SK-N-SH (cell line): ENCODE measurements at regions not wholly inside any gene's neighbourhood (a gene's known extent, or its start where the extent isn't known, plus 50 kb on each side); places are given as distances from the start of the nearest gene placed in this dataset.

ENCODE experiments used
- CTCF ChIP-seq: fragments of 200-600 bp; sonication (generic); IDR thresholded peaks from 2 replicates; pipeline ENCODE4 v1.6.1; 2017; ENCODE audit warnings: antibody characterized with exemption, mild to moderate bottlenecking, moderate library complexity
- EZH2phosphoT487 ChIP-seq: fragments of 200-600 bp; sonication (generic); IDR thresholded peaks from 2 replicates; pipeline ENCODE4 v1.6.1; 2017; ENCODE audit warnings: low read depth, mixed run types, mild to moderate bottlenecking, antibody characterized with exemption, moderate library complexity, borderline replicate concordance
- IRF3 ChIP-seq: fragments of 150-350 bp; IDR thresholded peaks from 2 replicates; pipeline ENCODE4 v1.6.1; 2016; ENCODE audit warnings: mild to moderate bottlenecking, low read depth, low read length
- JUND ChIP-seq: IDR thresholded peaks from 2 replicates; pipeline ENCODE4 v1.4.0; 2012
- PBX3 ChIP-seq: IDR thresholded peaks from 2 replicates; pipeline ENCODE4; 2012
- POLR2AphosphoS5 ChIP-seq: IDR thresholded peaks from 2 replicates; pipeline ENCODE4 v1.6.1; 2012; ENCODE audit warnings: low read depth, low read length
- RAD21 ChIP-seq: IDR thresholded peaks from 2 replicates; pipeline ENCODE4 v1.6.1; 2012; ENCODE audit warnings: mild to moderate bottlenecking, low read length
- RCOR1 ChIP-seq: fragments of 150-350 bp; IDR thresholded peaks from 2 replicates; pipeline ENCODE4 v1.6.1; 2017; ENCODE audit warnings: antibody characterized with exemption, low read length
- REST ChIP-seq: IDR thresholded peaks from 2 replicates; pipeline ENCODE4 v1.6.1; 2012; ENCODE audit warnings: mild to moderate bottlenecking, low read depth, low read length, moderate library complexity
- RFX5 ChIP-seq: IDR thresholded peaks from 2 replicates; pipeline ENCODE4 v1.6.1; 2012; ENCODE audit warnings: mild to moderate bottlenecking, improper control_type of control experiment, low read length
- SMC3 ChIP-seq: IDR thresholded peaks from 2 replicates; pipeline ENCODE4 v1.6.1; 2012; ENCODE audit warnings: low read depth, low read length, improper control_type of control experiment
- TAF1 ChIP-seq: IDR thresholded peaks from 2 replicates; pipeline ENCODE4 v1.6.1; 2012; ENCODE audit warnings: low read depth, mild to moderate bottlenecking, low read length, moderate library complexity, borderline replicate concordance
- YY1 ChIP-seq: IDR thresholded peaks from 2 replicates; pipeline ENCODE4 v1.4.0; 2012; ENCODE audit warnings: low read depth, mild to moderate bottlenecking
- ZBTB33 ChIP-seq: IDR thresholded peaks from 2 replicates; pipeline ENCODE4 v1.4.0; 2012; ENCODE audit warnings: low read depth, borderline replicate concordance

- no peak for TF ChIP-seq RAD21
- no peak for TF ChIP-seq CTCF
- no peak for TF ChIP-seq PBX3
- TF ChIP-seq POLR2AphosphoS5, result no peak
- no peak for TF ChIP-seq RFX5
- no peak for TF ChIP-seq IRF3
- TF ChIP-seq JUND, result no peak
- TF ChIP-seq REST, result no peak
- no peak for TF ChIP-seq TAF1
- no peak for TF ChIP-seq EZH2phosphoT487
- no peak for TF ChIP-seq YY1
- no peak for TF ChIP-seq ZBTB33
- no peak for TF ChIP-seq RCOR1
- TF ChIP-seq SMC3, result no peak
Measured at GRCh38 chr6:4603291-4603690, 172.9 kb upstream of the CDYL start.
